ENCODE measurements at regions not wholly inside any gene's neighbourhood (a gene's known extent, or its start where the extent isn't known, plus 50 kb on each side); places are given as distances from the start of the nearest gene placed in this dataset.

DNA sequence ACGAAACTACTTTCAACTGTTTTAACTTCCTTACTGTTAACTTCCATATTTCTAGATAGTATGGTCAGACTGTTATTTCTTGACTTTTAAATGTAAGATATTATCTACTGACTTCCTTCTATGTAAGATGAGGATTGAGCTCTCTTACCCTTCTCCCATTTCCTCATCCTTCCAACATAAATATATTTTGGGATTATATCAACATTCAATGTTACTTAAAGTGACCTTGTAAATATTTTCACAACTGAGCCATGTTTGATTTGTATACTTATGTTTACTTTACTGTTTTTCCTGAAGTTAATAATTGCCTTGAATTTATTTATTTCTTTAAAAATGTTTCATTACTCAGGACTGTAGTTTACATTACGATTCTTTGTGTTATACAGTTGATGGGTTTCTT lies 148.7 kb downstream of the ZIC5 start:
- DNase-seq (ENCODE audit: low spot score): no peak

DNA sequence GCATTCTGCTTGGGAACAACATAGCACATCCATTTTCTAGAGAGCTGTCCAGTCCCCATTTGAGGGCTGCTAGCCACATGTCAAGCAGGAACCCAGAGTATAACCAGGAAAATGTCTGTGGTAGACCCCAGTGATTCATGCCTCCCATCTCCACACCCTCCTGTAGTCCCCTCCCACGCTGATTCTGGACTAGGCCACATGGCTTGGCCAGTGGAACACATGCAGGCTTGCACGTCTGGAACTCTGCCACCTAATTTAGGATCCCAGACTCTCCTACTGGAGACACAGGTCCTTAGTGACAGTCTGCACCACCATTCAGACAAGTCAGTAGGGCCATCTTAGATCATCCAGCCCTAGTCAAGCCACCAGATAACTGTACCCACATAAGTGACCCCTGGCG lies 149.8 kb downstream of the ZIC5 start:
- no peak for DNase-seq (ENCODE audit: low spot score)

DNA sequence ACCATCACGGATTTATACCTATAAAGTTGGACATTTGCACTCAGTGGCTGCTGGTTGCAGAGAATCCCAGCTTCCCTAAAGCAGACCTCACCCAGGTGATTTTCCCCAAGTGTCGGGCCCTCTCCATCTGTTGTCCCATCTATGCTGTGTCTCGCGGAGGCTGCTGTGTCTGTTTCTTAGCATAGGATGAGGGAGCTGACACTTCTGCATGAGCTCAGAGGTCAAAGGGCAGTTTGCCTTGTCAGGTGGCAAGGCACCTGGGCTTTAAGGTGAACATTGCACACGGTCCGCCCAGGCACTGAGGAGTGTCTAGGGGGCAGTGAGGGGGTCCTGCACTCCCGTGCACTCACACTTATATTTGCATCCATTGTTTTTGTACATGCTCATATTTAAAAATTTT lies 151.6 kb downstream of the ZIC5 start:
- DNase-seq (ENCODE audit: low spot score): no peak

DNA sequence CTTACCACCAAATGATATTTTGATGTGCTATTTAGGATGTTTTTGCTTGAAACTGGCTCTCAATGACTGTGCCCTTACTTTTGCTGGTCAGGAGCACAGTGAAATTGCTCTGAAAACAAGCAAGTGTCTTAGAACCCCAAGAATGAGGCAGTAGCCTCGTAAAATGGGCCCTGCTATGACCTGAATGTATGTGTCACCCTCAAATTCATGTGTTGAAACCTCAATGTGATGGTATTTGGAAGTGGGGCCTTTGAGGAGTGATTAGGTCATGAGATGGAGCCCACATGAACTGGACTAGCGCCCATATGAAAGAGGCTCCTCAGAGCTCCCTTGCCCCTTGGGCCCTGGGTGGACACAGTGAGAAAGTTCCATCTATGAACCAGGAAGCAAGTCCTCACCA lies 155.2 kb downstream of the ZIC5 start:
- DNase-seq (ENCODE audit: low spot score): no peak

DNA sequence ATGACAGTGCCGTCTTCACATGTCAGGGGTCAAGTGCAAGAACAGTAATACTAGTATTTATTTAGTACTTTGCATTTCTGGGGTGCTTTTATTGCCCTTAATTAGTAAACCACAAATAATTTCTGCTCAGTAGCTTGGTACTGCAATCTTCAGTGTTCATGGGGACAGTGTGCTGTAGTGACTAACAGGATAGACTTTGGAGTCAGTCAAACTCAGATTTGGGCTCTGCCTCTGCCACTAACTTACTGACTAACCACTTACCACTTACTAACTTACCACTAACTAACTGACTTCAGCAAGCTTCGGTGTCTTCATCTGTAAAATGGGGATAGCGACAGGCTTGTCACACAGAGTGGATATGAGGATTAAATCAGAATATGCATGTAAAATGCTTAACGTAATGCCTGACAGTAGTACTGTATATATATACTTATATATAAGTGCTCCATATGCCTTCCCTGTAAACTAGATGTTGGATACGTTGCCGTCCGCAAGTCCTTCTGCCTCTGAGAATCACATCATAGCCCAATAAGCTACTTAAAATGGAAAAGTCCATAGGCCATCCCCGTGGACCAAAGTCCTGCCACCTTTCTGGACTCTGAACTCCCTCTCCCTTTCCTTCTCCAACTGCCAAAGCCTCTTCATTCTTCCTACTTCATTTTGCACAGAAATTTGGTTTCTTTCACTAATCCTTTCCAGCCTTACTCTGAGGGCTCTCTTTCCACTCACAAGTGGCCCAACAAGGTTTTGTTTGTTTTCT lies 158.1 kb downstream of the ZIC5 start:
- DNase-seq (ENCODE audit: low spot score): peak; percentile 32

DNA sequence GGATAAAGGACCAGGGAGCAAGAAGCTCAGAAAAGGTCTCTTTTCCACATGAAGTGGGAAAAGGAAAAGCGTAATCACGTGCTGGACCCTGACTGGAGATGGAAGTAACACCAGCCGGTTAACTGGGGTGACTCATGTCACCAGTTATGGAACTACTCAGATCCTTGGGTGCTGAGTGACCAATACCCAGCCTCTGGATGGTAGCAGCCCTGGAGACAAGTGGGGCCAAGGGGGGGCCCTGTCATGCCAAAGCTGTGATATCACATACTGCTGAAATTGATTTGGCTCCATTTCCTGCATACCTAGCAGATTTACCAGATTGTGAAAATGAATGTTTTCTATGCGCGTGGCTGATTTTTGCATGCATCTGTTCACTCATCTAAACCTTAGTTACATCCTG lies 158.9 kb downstream of the ZIC5 start:
- DNase-seq (ENCODE audit: low spot score): peak; percentile 97

DNA sequence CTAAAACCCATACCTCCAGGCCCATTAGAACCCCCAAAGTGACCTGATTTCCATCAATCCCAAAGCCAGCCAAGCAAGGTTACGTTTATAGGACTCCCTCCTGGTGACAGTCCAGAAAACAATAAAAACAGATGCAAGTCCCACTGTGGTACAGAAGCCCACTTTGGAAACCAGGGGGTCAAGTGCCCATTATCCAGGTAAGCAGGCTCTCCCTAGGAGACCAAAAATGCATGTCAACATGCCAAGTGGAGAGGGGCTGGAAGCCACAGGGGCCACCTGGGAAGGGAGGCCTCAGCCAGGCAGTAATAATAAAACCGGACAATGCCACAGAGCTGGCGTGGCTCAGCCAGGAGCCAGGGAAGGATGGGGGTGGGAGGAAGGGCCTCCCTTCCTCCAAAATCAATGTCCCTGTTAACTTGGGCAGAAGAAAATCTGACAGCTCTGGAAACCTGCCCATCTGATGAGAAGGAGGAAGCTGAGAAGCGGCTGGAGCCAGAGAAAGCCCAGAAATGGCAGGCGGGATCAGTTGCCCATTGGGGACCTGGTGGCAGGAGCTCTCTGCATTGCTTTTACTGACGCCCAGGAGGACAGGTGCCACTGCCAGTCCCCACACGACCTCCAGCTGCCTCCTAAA lies 160.4 kb downstream of the ZIC5 start:
- no peak for DNase-seq (ENCODE audit: low spot score)

DNA sequence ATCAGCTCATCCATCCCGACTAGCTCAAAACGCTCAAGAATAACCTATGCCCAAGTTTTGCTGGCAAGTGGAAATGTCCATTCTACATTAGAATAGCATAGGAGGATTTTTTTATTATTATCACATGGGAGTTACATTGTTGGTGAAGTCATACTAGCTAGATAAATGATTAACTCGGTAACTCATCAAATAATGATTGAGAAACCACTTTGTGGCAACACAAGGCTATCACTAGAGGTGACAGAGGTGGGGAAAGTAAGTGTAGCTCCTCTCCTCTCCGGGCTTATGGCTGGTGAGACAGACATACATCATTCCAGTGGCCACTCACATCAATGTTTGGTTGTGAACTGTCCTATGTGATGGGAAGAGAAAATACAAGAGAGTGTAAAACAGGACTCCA lies 161.6 kb downstream of the ZIC5 start:
- no peak for DNase-seq (ENCODE audit: low spot score)

DNA sequence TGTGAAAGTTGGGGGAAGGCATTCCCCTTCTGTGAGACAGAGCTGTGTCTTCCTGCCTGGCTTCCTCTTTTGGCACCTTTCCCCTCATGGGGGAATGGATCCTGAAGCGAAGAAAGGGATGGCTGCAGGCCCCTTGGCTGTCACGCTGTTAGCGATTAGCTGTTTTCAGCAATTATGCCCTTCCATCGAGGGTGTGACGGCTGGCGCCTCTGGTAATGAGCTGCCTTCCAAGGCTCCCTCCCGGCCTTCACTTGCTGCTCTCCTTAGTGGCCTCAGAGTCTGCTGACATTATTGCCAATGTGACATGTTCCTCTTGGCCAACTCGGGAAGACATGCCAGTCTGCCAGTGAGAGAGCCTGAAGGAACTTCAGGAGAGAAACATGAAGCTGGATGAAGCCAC lies 162.1 kb downstream of the ZIC5 start:
- no peak for DNase-seq (ENCODE audit: low spot score)

DNA sequence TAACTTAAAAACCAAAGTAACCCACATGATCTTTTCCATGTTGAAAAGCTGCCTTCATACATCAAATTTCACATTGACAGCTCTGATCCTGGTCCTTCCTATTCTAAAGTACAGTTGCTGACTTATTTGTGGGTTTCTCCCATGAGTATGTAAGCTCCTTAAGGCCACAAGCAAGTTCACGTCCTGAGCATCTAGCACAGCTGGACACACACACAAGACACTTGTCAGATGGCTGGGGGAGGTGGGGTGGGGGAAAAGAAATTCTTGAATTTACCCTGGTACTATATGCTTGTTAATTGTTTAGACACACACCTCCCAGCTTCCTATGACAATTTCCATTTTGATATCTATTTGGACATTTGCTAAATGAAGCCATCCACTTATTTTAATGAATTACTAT lies 162.8 kb downstream of the ZIC5 start:
- no peak for DNase-seq (ENCODE audit: low spot score)

DNA sequence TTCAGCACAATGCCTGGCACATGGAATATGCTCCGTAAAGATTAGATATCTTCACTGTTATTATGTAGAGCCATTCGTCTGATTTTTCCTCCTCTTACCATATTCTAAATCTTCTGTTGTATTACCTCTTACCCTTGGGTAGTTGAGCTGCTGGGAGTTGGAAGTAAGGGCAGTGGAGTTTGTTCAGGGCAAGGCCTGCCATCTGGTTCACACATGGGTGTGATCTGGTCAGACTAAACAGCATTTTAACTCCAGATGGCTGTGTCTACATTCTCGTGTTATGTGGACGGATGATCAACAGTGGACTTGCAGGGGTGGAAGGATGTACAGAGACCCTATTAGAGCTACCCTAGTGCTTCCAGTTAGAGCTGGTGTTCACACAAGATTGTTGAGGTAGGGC lies 164.9 kb downstream of the ZIC5 start:
- DNase-seq (ENCODE audit: low spot score): no peak

DNA sequence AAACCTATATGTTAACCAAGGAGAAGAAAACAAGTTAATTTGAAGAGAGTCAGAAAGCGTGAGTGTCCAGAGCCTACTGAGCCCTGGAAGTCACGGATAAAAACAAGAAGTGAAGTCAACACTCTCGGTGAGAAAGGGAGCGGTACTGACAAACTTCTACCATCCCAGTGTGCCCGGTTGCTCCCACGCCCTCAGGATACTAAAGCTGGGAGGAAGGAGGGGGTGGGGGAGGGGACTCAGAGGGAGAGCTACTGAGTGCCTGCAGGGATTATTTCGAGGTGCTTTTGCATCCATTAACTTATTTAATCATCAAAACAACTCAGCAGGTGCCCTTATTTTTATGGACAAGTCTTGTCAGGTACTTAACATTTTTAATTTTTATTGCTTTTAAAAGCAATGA lies 166.2 kb downstream of the ZIC5 start:
- DNase-seq (ENCODE audit: low spot score): no peak

DNA sequence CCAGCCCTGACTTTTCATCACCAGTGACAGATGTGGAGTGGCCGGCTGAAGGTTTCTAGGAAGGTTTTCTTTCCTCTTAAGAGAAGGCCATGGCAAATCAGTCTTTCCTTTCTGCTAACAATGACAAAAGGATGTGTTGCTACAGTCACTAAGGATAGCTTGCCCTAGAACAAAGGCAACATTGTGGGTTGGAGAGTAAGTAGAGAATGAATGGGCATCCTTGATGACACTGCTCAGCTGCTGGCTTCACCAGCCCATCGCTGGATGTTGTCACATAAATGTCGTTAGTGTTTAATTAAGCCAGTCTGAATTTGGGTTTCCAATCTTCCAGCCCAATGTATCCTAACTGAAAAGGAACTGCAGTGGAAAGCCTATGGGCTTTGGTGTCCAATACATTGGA lies 168.4 kb downstream of the ZIC5 start:
- DNase-seq (ENCODE audit: low spot score): no peak

DNA sequence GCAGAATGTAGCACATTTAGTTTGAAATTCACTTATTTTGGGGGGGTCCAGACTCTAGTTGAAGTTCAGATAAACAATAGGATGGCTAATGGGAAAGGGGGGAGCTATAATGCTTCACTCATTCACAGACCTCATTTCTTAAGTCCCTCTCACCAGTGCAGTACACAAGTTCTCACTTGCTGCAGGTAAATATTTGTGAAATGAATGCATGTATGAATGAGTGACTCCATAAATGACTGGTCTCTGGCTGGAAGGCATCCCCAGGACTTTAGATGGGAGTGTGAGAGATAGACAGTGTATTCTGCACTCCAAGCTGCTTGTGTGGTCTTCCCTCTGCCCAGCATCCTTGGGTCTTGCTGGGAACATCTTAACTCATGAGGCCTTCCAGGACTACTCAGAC lies 169.2 kb downstream of the ZIC5 start:
- DNase-seq (ENCODE audit: low spot score): no peak

DNA sequence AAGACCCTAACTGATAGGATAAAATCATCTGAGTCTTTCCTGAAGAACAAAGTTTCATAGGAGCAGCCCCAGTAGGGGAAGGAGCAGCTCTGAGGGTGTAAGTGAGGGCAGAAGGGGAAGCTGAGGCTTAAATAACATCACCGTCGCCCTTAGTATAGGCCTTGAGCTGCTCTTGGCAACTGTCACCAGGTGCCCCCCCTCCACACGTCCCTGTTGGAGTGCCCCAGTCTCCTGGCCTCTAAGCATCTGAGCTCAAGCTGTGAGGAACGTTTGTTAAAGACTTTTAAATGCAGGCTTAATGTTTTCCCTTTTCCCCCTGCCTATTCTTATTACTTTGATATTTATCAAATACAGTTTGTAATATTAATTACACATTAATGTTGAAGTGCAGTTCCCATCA lies 170.6 kb downstream of the ZIC5 start:
- no peak for DNase-seq (ENCODE audit: low spot score)

DNA sequence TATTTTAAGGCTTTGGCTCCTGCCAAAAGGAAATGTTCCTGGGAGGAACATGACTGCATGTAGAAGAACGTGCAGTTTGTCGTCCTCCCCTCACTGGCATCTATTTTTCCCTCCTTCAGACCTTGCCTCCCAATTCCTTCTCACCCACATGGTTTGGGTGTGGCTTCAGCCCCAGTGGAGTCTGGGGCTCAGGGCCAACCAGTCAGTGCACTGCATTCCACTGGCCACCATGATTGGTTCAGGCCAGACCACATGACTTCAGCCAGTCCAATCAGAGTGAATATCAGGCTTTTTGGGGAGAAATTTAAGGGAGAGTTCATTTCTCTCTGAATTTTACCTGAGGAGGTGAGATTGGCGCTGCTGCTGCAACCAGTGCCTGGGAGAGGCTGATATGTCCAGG lies 171.6 kb downstream of the ZIC5 start:
- DNase-seq (ENCODE audit: low spot score): no peak

DNA sequence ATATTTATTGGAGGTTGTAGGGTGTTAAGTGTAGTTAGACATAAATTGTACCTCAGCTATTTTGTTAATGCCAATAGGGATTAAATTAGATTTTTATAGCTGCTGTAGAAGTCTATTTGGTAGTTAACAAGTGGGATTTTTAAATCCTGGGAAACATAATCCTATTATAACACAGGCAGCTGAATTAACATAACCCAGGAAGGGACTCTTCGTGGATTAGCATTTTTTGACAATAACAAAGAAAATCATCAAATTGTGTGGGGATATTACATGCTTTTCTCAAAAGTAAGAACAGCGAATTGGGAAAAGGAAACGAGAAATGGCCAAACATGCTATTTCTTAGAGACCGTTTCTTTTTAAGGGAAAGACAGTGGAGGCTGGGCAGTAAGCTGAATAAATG lies 172.8 kb downstream of the ZIC5 start:
- DNase-seq (ENCODE audit: low spot score): no peak

DNA sequence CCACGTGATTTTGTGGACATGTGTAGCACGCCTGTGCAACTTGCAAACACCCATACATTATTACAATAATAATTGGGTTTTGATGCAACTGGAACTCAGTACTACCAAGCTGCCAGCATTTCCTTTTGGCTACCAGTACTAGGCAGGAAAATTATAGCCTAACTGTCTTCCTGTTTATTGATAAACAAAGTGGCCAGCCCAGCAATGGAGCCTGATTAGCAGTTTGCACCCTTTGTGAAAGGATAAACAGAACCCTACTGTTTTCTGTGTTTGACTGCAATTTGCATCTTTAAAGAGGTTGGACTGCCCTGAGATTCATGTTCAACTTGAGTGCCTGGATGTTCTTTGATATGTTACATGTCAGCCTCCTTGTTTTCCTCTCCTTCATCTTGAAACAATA lies 173.9 kb downstream of the ZIC5 start:
- DNase-seq (ENCODE audit: low spot score): no peak

DNA sequence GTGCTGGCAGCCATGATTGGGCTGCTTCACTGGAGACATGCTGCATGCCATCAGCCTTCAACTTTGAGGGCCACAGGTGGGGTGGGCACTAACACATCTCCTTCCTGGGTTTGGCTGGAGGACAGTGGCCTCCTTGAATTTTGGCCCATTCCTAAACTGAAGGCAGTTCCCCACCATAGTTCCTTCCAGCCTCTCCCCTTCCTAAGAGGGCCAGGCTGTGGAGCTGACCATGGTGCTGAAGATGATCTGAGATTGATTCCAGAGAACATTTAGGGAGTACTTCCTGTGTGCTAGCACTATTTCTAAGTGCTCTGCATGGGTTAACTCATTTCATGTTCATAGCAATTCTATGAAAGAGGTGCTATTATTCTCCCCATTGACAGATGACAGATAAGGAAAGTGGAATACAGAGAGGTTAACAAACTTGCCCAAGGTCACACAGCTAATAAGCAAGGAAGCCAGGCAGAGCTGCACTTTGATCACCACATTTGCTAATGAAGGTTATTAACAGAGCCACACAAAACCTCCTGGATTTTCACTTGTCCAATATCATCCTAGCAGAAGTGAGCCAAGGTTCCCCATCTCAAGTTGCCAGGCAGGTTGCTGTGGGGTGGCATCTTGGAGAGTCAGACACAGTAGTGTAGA lies 175.3 kb downstream of the ZIC5 start:
- peak; percentile 47 for DNase-seq (ENCODE audit: low spot score)

DNA sequence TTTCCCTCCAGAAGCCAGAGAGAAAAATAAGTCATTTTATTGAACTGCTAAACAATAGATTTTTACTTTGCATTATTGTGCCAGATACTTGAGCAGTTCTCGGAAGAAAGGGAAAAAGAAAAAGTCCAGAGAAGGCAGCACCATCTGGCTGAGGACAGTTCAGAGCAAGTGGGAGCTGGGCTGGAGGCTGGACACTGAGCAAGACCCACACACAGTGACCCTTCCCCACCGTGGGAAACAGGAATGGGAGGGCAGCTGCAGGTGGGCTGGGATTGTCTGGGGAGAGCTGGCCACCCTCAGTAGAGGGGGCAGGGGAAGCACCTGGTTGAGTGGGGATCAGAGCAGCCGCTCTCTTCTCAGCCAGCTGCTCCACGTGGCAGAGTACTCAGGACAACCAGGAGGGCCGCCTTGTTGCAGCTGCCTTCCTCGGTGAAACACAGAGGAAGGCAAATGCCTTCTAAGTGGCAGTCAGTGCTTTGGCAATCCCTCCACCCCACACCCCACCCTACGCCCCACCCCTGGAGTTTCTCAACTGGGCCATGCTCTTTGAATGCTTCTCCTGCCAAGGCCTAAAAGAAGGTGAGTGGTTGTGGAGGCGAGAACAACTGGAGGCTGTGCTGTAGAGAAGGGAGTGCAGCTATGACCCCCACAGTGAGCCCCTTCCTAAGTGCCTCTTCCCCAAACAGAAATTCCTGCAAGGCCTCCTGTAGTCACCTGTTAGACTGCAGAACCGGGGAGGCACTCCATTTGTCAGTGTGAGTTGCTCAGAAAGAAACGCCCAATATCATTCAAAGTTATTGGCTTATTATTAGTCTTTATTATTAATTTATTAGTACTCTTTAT lies 179.3 kb downstream of the ZIC5 start:
- no peak for DNase-seq (ENCODE audit: low spot score)

DNA sequence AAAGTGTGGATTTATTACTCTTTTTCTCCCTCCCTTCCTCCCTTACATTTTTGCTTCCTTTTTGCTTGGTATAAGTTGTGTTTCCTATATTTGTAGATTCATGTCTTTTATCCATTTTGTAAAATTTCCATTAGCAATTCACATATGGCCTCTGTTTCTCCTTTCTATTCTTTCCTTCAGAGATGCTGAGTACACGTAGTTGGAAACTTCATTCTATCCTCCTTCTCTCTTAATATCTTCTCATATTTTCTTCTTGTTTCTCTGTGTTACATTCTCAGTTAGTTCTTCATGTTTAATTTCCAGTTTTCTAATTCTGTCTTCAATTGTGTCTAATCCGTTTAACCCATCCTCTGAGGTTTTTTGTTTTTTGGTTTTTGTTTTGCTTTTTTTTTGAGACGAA lies 188.9 kb downstream of the ZIC5 start:
- no peak for DNase-seq (ENCODE audit: low spot score)

DNA sequence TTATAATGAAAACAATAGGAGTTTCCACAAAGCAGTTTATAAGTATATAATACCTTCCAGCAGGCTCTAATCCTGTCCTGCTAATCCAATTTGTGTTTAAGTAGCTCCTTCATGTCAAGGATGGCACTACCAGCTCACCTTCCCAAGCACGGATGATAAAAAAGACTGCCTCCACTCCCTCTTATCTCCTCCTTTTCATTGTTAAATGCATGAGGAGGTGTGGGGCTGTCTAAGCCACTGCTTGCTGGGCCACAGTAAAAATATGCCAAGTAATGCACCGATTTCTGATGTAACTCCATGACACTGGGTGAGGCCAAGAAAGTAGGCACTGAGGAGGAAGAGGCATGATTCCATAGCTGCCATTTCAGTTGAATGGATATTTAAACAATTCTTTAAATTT lies 193.1 kb downstream of the ZIC5 start:
- DNase-seq (ENCODE audit: low spot score): no peak

DNA sequence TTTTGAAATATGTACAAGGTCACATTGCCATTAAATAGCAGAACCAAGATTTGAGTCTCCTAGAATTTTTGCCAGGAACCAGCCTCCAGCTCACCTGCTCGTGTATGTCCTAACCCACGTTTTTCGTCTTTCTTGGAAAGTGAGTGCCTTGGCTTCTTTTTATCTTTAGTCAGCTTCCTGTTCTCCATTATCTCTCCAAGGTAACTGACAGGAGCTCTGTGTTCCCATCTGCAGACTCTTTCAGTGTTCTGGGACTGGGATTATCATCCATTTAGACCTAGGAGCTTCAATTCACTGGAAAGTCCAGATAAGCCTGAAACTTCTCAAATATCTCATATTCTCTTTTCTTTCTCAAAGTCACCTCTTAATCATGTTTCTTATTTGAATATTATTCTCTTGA lies 193.7 kb downstream of the ZIC5 start:
- DNase-seq (ENCODE audit: low spot score): no peak
